GM21367 (cell line): ENCODE measurements at regions not wholly inside any gene's neighbourhood (a gene's known extent, or its start where the extent isn't known, plus 50 kb on each side); places are given as distances from the start of the nearest gene placed in this dataset.
"Not testable (repeated sequence)": the region's sequence is repeated elsewhere in the genome, so short reads cannot be mapped to it uniquely, and the experiment has no call there.

Experiments used
- ATAC-seq: cut with Tn5 transposase; IDR thresholded peaks from one replicate; pipeline ENCODE4 v1.9.1; 2021; ENCODE audit not compliant: unreplicated experiment

- ATAC-seq, result no peak
Observed at GRCh38 chr1:181319907-181320306, 163.4 kb upstream of the CACNA1E start.

GRCh38 chr1:181324797-181325616 is 158.3 kb upstream of the CACNA1E start:
- no peak for ATAC-seq

- not testable (repeated sequence) for ATAC-seq
Observed at GRCh38 chr1:181325765-181326164, 157.6 kb upstream of the CACNA1E start.

- ATAC-seq, result no peak
Observed at GRCh38 chr1:181326348-181326747, 157.0 kb upstream of the CACNA1E start.

- ATAC-seq, result no peak
Observed at GRCh38 chr1:181327796-181328195, 155.5 kb upstream of the CACNA1E start.

- no peak for ATAC-seq
Observed at GRCh38 chr1:181334724-181335123, 148.6 kb upstream of the CACNA1E start.

GRCh38 chr1:181335631-181336030 is 147.7 kb upstream of the CACNA1E start:
- no peak for ATAC-seq

- no peak for ATAC-seq
Observed at GRCh38 chr1:181341026-181341632, 142.2 kb upstream of the CACNA1E start.

- ATAC-seq, result no peak
Observed at GRCh38 chr1:181344091-181344490, 139.2 kb upstream of the CACNA1E start.

- ATAC-seq, result no peak
Observed at GRCh38 chr1:181345146-181345545, 138.2 kb upstream of the CACNA1E start.

- ATAC-seq, result no peak
Observed at GRCh38 chr1:181347495-181348390, 135.6 kb upstream of the CACNA1E start.

GRCh38 chr1:181349512-181349911 is 133.8 kb upstream of the CACNA1E start:
- ATAC-seq, result no peak

- no peak for ATAC-seq
Observed at GRCh38 chr1:181350131-181350530, 133.2 kb upstream of the CACNA1E start.

GRCh38 chr1:181351740-181352139 is 131.6 kb upstream of the CACNA1E start:
- ATAC-seq, result no peak

GRCh38 chr1:181352695-181353094 is 130.6 kb upstream of the CACNA1E start:
- no peak for ATAC-seq

GRCh38 chr1:181353526-181353925 is 129.8 kb upstream of the CACNA1E start:
- ATAC-seq, result no peak

GRCh38 chr1:181354865-181355264 is 128.5 kb upstream of the CACNA1E start:
- ATAC-seq, result no peak

GRCh38 chr1:181356505-181357340 is 126.6 kb upstream of the CACNA1E start:
- no peak for ATAC-seq

- no peak for ATAC-seq
Observed at GRCh38 chr1:181359012-181359411, 124.3 kb upstream of the CACNA1E start.

- no peak for ATAC-seq
Observed at GRCh38 chr1:181364801-181365200, 118.5 kb upstream of the CACNA1E start.

GRCh38 chr1:181366910-181367309 is 116.4 kb upstream of the CACNA1E start:
- no peak for ATAC-seq
